ENCODE measurements at regions not wholly inside any gene's neighbourhood (a gene's known extent, or its start where the extent isn't known, plus 50 kb on each side); places are given as distances from the start of the nearest gene placed in this dataset.

GRCh38 chr5:38166832-38167231, 91.5 kb upstream of the EGFLAM start:
- TF ChIP-seq POLR2A (IDR thresholded peaks at IDR 0.05) = no peak
- TF ChIP-seq, protein P1, sequence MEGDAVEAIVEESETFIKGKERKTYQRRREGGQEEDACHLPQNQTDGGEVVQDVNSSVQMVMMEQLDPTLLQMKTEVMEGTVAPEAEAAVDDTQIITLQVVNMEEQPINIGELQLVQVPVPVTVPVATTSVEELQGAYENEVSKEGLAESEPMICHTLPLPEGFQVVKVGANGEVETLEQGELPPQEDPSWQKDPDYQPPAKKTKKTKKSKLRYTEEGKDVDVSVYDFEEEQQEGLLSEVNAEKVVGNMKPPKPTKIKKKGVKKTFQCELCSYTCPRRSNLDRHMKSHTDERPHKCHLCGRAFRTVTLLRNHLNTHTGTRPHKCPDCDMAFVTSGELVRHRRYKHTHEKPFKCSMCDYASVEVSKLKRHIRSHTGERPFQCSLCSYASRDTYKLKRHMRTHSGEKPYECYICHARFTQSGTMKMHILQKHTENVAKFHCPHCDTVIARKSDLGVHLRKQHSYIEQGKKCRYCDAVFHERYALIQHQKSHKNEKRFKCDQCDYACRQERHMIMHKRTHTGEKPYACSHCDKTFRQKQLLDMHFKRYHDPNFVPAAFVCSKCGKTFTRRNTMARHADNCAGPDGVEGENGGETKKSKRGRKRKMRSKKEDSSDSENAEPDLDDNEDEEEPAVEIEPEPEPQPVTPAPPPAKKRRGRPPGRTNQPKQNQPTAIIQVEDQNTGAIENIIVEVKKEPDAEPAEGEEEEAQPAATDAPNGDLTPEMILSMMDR (IDR thresholded peaks at IDR 0.05) = no peak

All from thyroid gland (tissue), 4 donors.